H1 (cell line): ENCODE measurements at regions not wholly inside any gene's neighbourhood (a gene's known extent, or its start where the extent isn't known, plus 50 kb on each side); places are given as distances from the start of the nearest gene placed in this dataset.

Experiments
- CREB1 ChIP-seq: IDR thresholded peaks from 2 replicates; pipeline ENCODE4 v1.6.1; 2012; ENCODE audit warnings: inconsistent platforms
- CTBP2 ChIP-seq: IDR thresholded peaks from 2 replicates; pipeline ENCODE4 v1.7.0; 2011; ENCODE audit warnings: borderline replicate concordance, mild to moderate bottlenecking, moderate library complexity, mixed read lengths, low read length; ENCODE audit not compliant: insufficient read depth, insufficient read length
- TAF7 ChIP-seq: optimal IDR thresholded peaks from 2 replicates; pipeline ENCODE3; 2011; ENCODE audit warnings: low read depth, mild to moderate bottlenecking, inconsistent platforms, low read length, moderate library complexity, borderline replicate concordance
- USF2 ChIP-seq: IDR thresholded peaks from 2 replicates; pipeline ENCODE4 v1.6.1; 2011; ENCODE audit warnings: low read length, improper control_type of control experiment

- TF ChIP-seq USF2 (no peak), CREB1 (no peak), TAF7 (no peak), CTBP2 (no peak)
Measured at GRCh38 chr12:75909714-75910656, 121.6 kb downstream of the PHLDA1 start (continued).
